ENCODE measurements at regions not wholly inside any gene's neighbourhood (a gene's known extent, or its start where the extent isn't known, plus 50 kb on each side); places are given as distances from the start of the nearest gene placed in this dataset.

DNA sequence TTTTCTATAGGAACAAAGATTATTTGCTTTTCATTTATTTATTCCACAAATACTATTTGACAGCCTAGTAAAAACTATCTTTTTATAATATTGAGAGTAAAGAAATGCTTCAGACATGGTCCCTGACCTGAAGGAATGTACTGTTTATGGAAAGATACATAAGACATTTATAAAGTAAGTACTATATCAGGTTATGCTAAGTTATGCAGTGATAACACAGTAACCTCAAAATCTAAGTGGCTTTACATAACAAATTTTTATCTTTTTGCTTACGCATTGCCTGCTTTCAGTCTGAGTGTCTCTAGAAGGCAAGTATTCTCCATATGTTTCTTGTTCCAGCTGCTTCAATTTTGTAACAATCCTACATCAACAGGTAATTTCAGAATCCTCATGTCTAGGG, 694.0 kb downstream of the SQOR start:
- FAIRE-seq: no peak

DNA sequence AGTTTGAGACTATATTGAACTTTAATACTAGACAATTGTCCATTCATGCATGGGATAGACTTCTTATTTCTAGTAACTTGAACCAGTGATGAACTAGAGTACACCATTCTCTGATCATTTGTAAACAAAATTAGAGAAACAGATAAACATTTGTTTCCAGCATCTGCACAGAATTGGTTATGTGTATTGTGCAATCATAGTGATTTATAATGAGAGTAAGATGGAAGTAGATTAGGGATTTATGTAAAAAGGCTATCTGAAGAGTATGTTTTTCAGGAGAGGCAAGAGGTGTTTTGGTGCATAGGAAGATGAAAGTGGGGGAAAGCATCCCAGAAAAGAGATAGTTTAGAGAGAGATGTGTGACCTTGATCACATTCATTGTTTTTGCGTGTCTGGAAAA, 695.0 kb downstream of the SQOR start:
- FAIRE-seq: no peak

GRCh38 chr15:46331546-46331945, 696.7 kb downstream of the SQOR start:
- no peak for FAIRE-seq

GRCh38 chr15:46343196-46343935, 708.5 kb downstream of the SQOR start:
- no peak for FAIRE-seq

- no peak for FAIRE-seq
Observed at GRCh38 chr15:46344115-46344724, 709.4 kb downstream of the SQOR start.

GRCh38 chr15:46344915-46345314, 710.1 kb downstream of the SQOR start:
- no peak for FAIRE-seq

- no peak for FAIRE-seq
Observed at GRCh38 chr15:46354443-46354842, 719.6 kb downstream of the SQOR start.

DNA sequence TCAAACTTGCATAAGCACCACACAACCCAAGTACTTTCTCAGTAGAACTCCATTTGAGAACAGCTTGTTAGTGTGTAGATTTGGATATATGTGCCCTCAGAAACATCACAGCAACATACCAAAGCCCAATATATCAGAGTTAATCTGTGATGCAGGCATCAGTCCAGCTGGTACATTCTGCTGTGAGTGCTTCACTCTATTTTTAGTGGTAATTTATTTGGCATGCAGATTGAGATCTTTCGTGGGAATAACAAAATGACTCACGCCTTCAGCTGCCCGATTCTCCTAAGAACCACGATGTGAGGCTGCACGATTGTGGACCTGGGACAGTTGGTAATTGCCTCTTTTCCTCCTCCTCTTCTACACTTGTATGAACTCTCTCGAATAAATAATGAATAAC, 730.7 kb downstream of the SQOR start:
- FAIRE-seq: no peak

DNA sequence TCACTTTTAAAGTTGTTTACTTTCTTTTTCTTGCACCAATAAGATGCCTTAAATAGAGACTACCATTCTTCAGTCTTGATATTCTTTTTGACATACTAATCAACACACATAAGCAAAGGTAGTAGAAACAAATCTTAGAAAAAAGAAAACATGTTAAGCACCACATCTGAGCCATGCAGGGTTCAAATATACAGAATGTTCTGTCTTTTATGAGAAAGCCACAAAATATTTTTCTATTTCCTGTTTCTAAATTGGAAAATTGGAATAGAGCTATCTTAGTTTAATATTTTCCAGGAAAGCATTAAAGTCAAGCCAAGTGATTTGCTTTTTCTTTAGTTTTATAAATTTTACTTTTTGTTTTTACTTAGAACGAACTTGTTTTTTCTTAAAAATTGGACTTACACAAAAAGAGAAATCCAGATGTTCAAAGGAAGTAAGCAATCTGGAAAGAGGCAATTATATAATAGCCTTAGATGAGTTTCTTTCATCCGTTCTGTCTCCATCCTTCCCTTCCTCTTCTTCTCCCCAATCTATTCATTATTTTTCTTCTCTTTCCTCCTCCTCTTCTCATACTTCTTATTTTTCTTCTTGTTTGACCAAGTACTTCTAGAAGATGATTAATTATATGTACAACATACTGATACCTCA, 731.7 kb downstream of the SQOR start:
- FAIRE-seq: no peak

DNA sequence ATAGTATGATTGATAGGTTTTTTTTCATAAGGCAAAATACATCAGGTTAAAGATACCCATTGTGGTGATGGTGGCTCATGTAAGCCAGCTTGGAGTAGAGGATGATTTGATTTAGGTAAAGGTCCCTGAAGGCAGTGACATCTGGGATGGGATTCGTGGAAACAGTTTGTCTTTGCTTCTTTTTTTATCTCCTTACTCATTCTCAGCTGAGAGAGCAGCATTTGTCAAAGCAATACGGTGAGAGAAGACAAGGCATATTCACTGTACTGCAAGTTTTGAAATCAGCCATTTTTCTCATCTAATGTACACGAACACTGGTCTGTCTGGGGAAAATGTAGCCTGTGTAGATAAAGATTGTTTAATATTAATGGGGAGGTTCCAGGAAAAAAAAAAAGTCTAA, 749.1 kb downstream of the SQOR start:
- no peak for FAIRE-seq

DNA sequence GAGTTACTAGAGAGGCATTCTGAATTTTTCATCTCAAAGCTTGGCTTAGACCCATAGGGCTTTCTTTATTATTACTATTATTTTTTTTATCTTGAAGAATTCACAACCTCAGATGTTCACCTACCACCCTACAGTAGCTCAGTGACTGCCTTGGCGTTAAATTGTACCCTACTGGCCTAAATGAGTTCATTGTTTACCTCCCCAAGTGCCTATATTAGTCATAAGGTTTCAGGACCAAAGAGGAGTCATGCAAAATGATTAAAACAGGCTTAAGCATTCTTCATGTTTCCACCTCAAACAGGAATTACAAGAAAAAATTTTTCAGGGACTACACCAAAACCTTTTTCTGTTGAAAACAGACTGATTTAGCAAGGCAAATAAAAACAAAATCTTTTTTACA, 751.5 kb downstream of the SQOR start:
- FAIRE-seq: no peak

DNA sequence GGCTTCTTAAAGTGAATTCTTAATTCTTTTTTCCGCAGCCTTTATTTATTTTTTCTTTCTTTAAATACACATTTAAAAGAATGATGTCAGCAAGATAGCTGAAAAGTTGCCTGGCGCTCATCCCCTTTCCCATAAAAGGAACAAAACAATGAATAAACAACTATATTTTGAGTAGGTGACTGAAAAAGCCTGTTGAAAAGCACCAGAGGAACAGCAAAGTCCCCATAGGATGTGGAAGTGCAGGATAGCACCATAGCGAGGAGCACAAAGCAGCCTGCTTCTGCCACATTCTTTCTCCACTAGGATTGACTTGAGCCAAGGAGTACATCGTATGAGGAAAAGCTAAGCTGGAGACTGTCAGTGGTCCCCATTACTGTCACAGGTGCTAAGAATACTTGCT, 754.9 kb downstream of the SQOR start:
- FAIRE-seq: no peak

DNA sequence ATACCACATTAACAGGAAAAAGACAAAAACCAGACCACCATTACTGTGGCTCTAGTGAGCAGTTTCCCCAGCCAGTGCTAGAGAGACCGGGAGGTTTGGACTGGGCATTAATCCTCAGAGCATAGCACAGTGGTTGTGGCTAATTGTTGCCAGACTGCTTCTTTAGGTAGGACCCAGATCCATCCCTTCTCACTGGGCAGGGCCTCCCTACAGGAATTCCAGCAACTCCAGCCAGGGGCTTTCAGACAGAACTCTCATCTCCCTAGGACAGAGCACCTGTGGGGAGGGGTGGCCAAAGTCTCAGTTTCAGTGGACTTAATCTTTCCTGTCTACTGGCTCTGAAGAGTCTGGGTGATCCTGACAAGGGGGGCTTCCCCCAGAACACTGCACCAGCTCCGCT, 759.6 kb downstream of the SQOR start:
- no peak for FAIRE-seq

GRCh38 chr15:46408312-46408711, 773.5 kb downstream of the SQOR start:
- no peak for FAIRE-seq

DNA sequence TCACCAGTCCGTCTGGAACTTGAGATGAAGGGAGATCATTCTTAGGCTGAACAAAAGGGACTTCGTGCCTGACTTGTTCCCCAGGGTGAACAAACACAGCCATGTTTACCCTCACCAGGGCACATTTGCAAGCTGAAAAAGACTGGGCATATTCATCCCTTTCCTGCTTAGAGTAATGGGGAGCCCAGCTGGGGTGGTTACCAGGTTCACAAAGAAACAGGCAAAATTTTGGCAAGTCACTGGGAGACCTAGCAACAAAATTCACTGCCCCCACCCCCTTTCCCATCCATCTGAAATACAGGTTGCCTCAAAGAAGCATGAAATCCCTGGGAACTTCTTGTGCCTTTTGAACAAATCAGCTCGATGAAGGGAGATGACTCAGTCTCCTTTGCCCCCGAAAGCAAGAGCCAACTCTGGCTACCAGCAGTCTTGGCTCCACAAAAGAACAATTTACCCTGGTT, 775.0 kb downstream of the SQOR start:
- FAIRE-seq: no peak

DNA sequence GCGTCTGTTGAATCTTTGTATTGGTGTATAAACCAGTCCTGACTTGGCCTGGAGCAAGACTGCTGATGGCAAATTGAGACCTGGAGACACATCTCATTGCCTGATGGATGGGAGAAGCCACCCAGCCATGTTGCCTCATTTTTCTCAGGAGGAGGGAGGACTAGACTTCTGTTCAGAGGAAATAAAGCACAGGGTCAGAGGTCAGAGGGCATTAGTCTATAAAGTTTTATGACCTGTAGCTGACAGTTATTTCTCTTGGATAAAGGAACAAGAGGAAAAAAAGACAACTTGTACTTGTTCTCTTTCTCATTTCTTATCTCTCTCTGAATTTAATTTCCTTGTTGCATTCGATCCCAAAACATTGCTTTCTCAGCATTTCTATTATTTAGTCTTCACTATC, 775.9 kb downstream of the SQOR start:
- FAIRE-seq: no peak

GRCh38 chr15:46411900-46412299, 777.1 kb downstream of the SQOR start:
- FAIRE-seq: no peak

DNA sequence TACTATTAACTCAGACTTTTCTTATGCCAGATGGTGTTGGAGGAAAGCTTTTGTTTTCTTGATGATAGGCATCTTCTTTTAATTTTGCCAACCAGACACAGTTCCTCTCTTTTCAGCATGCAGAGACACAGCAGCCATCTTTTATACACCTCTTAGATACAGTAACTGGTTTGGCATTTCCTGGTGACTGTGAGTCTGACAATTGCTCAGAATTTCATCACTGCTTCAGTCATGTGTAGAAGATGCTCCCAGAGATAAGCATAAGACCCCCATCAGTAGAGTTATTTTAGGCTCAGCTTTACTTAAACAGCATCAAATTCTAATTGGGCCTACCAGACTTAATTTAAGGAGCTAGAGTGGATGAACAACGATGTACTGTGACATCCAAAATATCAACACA, 779.0 kb downstream of the SQOR start:
- no peak for FAIRE-seq

- no peak for FAIRE-seq
Observed at GRCh38 chr15:46416544-46416943, 781.7 kb downstream of the SQOR start.

DNA sequence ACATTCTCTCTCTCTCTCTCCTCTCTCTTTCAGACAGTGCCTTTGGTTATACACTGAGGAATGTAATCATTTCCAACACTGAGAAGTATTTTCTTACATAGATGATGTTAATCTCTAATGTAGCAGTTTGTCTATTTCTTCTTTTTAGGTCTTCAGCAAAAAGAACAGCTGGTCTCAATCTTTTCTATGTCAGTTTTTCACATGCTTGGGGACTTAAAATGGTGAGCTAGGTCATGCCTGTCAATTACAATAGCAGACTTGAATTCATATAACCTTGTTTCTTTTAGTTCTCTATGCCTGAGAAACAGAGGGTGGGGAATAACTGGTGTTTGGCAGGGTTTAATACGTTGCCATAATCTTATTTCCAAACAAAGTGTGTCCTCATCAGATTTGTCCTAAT, 786.2 kb downstream of the SQOR start:
- no peak for FAIRE-seq

DNA sequence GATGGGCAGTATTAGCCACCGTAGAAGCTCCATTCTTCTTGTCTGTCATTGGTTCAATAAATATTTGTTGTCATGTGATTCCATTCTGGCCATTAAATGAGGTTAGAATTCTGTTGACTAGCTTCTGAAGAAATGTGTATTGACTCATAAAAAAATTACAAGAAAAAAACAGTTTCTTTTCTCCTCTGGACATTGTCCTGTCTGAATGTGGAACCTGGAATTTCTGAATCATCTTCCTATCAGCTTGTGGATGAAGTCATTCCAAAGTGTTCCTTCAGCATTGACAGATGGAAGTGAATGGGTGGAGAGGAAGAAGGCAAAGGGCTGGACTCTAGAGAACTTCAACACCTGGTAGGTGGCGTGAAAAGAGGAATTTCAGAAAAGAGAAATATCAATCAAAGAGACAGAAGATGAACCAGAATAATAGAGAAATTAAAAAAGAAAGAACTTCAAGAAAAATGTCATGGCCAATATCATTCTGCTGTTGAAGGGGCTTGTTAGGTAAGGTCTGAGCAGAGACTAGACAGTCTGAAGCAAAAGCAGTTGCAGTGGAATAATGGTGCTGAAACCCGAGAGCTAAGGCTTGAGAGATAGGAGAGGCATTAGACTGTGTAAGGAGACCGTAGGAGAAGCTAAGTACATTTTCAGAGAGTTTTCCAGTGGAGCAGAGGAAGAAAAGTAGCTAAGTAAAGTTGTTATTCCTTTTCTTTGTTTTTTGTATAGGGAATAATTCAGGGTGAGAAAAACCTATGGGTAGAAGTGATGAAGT, 806.6 kb downstream of the SQOR start:
- no peak for FAIRE-seq

DNA sequence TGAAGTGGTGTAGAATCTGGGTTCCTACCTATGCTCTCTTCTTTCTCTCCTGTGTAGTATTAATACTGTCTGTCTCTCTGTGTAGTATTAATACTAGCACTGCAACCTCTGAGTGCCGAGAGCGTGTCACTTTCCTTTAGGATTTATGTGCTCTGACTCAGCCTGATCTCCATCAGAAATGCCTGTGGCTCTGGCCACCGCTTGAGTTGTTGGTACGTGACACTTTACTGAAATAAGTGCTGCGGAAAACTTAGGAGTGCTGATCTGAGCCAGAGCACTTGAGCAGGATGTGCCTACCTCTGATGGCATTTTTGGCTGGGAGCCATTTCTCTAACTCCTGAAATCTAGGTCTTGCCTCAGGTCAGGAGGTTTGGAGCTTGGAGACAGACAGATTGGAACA, 807.4 kb downstream of the SQOR start:
- no peak for FAIRE-seq

- no peak for FAIRE-seq
Observed at GRCh38 chr15:46442901-46443590, 808.2 kb downstream of the SQOR start.

Data from G401.6 (cell line).